HG02840 (cell line): ENCODE measurements at regions not wholly inside any gene's neighbourhood (a gene's known extent, or its start where the extent isn't known, plus 50 kb on each side); places are given as distances from the start of the nearest gene placed in this dataset.

Experiments used
- ATAC-seq: cut with Tn5 transposase; IDR thresholded peaks from one replicate; pipeline ENCODE4 v1.9.1; 2021; ENCODE audit warnings: mild to moderate bottlenecking, moderate library complexity, moderate number of reproducible peaks; ENCODE audit not compliant: unreplicated experiment, low FRiP score

GRCh38 chr12:24724814-24725213, 224.1 kb downstream of the BCAT1 start:
- ATAC-seq, result no peak

- no peak for ATAC-seq
Measured at GRCh38 chr12:24723759-24724158, 225.1 kb downstream of the BCAT1 start.

GRCh38 chr12:24721191-24721590, 227.7 kb downstream of the BCAT1 start:
- no peak for ATAC-seq

GRCh38 chr12:24719293-24719721, 229.6 kb downstream of the BCAT1 start:
- peak; percentile 81 for ATAC-seq

GRCh38 chr12:24718617-24719016, 230.3 kb downstream of the BCAT1 start:
- peak; percentile 7 for ATAC-seq

- ATAC-seq, result no peak
Measured at GRCh38 chr12:24714237-24714636, 234.7 kb downstream of the BCAT1 start.

GRCh38 chr12:24711056-24712008, 237.6 kb downstream of the BCAT1 start:
- ATAC-seq, result no peak

GRCh38 chr12:24709216-24709615, 239.7 kb downstream of the BCAT1 start:
- ATAC-seq, result no peak

GRCh38 chr12:24708718-24709117, 240.2 kb downstream of the BCAT1 start:
- no peak for ATAC-seq

GRCh38 chr12:24708043-24708442, 240.9 kb downstream of the BCAT1 start:
- no peak for ATAC-seq

GRCh38 chr12:24707334-24707733, 241.6 kb downstream of the BCAT1 start:
- no peak for ATAC-seq

GRCh38 chr12:24705741-24706358, 243.1 kb downstream of the BCAT1 start:
- ATAC-seq, result peak; percentile 99

- no peak for ATAC-seq
Measured at GRCh38 chr12:24705216-24705615, 243.7 kb downstream of the BCAT1 start.

GRCh38 chr12:24701343-24701742, 247.6 kb downstream of the BCAT1 start:
- ATAC-seq, result no peak

GRCh38 chr12:24698972-24699371, 249.9 kb downstream of the BCAT1 start:
- ATAC-seq, result no peak

- ATAC-seq, result no peak
Measured at GRCh38 chr12:24697769-24698168, 251.1 kb downstream of the BCAT1 start.

- no peak for ATAC-seq
Measured at GRCh38 chr12:24697295-24697694, 251.6 kb downstream of the BCAT1 start.

GRCh38 chr12:24696800-24697199, 252.1 kb downstream of the BCAT1 start:
- no peak for ATAC-seq

- no peak for ATAC-seq
Measured at GRCh38 chr12:24695657-24696329, 253.1 kb downstream of the BCAT1 start.

GRCh38 chr12:24695103-24695502, 253.8 kb downstream of the BCAT1 start:
- ATAC-seq, result no peak

GRCh38 chr12:24688601-24689000, 260.3 kb downstream of the BCAT1 start:
- ATAC-seq, result no peak
